GM18511 (cell line): ENCODE measurements at regions not wholly inside any gene's neighbourhood (a gene's known extent, or its start where the extent isn't known, plus 50 kb on each side); places are given as distances from the start of the nearest gene placed in this dataset.

Experiments
- ATAC-seq: cut with Tn5 transposase; IDR thresholded peaks from one replicate; pipeline ENCODE4 v1.9.1; 2021; ENCODE audit warnings: mild to moderate bottlenecking, moderate library complexity; ENCODE audit not compliant: unreplicated experiment

- no peak for ATAC-seq
These were observed 52.3 kb downstream of the HDGFL1 start for GRCh38 chr6:22621701-22622100.

- no peak for ATAC-seq
These were observed 53.0 kb downstream of the HDGFL1 start for GRCh38 chr6:22622351-22622750.

- no peak for ATAC-seq
These were observed 53.4 kb downstream of the HDGFL1 start for GRCh38 chr6:22622813-22623212.

GRCh38 chr6:22627644-22628043 lies 58.3 kb downstream of the HDGFL1 start:
- no peak for ATAC-seq

GRCh38 chr6:22631091-22631490 lies 61.7 kb downstream of the HDGFL1 start:
- no peak for ATAC-seq

- ATAC-seq = no peak
These were observed 63.3 kb downstream of the HDGFL1 start for GRCh38 chr6:22632581-22633145.

GRCh38 chr6:22636452-22636851 lies 67.1 kb downstream of the HDGFL1 start:
- no peak for ATAC-seq

GRCh38 chr6:22637782-22638181 lies 68.4 kb downstream of the HDGFL1 start:
- no peak for ATAC-seq

- no peak for ATAC-seq
These were observed 69.0 kb downstream of the HDGFL1 start for GRCh38 chr6:22638320-22638719.

GRCh38 chr6:22642254-22642653 lies 72.9 kb downstream of the HDGFL1 start:
- no peak for ATAC-seq

- ATAC-seq = no peak
These were observed 74.4 kb downstream of the HDGFL1 start for GRCh38 chr6:22643780-22644179.

GRCh38 chr6:22647719-22648118 lies 78.4 kb downstream of the HDGFL1 start:
- no peak for ATAC-seq

- no peak for ATAC-seq
These were observed 82.4 kb downstream of the HDGFL1 start for GRCh38 chr6:22651731-22652130.

GRCh38 chr6:22653980-22654610 lies 84.7 kb downstream of the HDGFL1 start:
- no peak for ATAC-seq

GRCh38 chr6:22656706-22657351 lies 87.5 kb downstream of the HDGFL1 start:
- ATAC-seq = peak; percentile 78

GRCh38 chr6:22657352-22657980 lies 88.1 kb downstream of the HDGFL1 start:
- peak; percentile 44 for ATAC-seq

GRCh38 chr6:22658183-22658582 lies 88.8 kb downstream of the HDGFL1 start:
- ATAC-seq = no peak

GRCh38 chr6:22658934-22659333 lies 89.6 kb downstream of the HDGFL1 start:
- no peak for ATAC-seq

GRCh38 chr6:22664968-22665367 lies 95.6 kb downstream of the HDGFL1 start:
- no peak for ATAC-seq

- no peak for ATAC-seq
These were observed 96.7 kb downstream of the HDGFL1 start for GRCh38 chr6:22666021-22666420.

GRCh38 chr6:22666586-22666985 lies 97.2 kb downstream of the HDGFL1 start:
- no peak for ATAC-seq

GRCh38 chr6:22667855-22668254 lies 98.5 kb downstream of the HDGFL1 start:
- no peak for ATAC-seq
